Heart right ventricle (tissue), 16 donors: ENCODE measurements at regions not wholly inside any gene's neighbourhood (a gene's known extent, or its start where the extent isn't known, plus 50 kb on each side); places are given as distances from the start of the nearest gene placed in this dataset.

Source experiments
- ATAC-seq, 8 donors: fragments of 200-7000 bp; cut with Tn5 transposase; one replicate each; pipeline ENCODE4 v1.9.1; 2020; ENCODE audit warnings: mild to moderate bottlenecking in 8 of 8, moderate library complexity in 8 of 8, moderate number of reproducible peaks in 1 of 8
- DNase-seq, 2 donors: peaks; one replicate each; pipeline ENCODE4 v3.0.0-alpha.2; 2020
- H3K27ac ChIP-seq, 10 donors: fragments of 200-600 bp; sonication (generic) in 2 of 10; one replicate each; pipeline versions ENCODE4 v1.5.0 to v1.8.0; 2020 to 2022; ENCODE audit warnings: mild to moderate bottlenecking in 3 of 10
- H3K27me3 ChIP-seq, 7 donors: fragments of 200-600 bp; one replicate each; pipeline ENCODE4 v1.8.0; 2021 to 2022; ENCODE audit warnings: mild to moderate bottlenecking in 2 of 7
- H3K36me3 ChIP-seq, 9 donors: fragments of 200-600 bp; sonication (generic) in 1 of 9; one replicate each; pipeline versions ENCODE4 v1.5.0 to v1.8.0; 2020 to 2022; ENCODE audit warnings: mild to moderate bottlenecking in 2 of 9
- H3K4me1 ChIP-seq, 9 donors: fragments of 200-600 bp; sonication (generic) in 1 of 9; one replicate each; pipeline versions ENCODE4 v1.5.0 to v1.8.0; 2020 to 2022; ENCODE audit warnings: mild to moderate bottlenecking in 4 of 9
- H3K4me3 ChIP-seq, 10 donors: fragments of 200-600 bp; sonication (generic) in 2 of 10; one replicate each; pipeline versions ENCODE4 v1.5.0 to v1.8.0; 2020 to 2022; ENCODE audit warnings: mild to moderate bottlenecking in 7 of 10, moderate library complexity in 2 of 10
- H3K9me3 ChIP-seq, 11 donors: fragments of 200-600 bp in 10 of 11; sonication (generic) in 2 of 11; one replicate each; pipeline versions ENCODE4 v1.5.0 to v1.8.0; 2013 to 2022; ENCODE audit warnings: mild to moderate bottlenecking in 2 of 11, control low read depth in 1 of 11, moderate library complexity in 1 of 11
- CTCF ChIP-seq, 9 donors: fragments of 200-600 bp; sonication (generic) in 2 of 9; IDR thresholded peaks; one replicate each; pipeline versions ENCODE4 v1.5.0 to v1.8.0; 2021 to 2022; ENCODE audit warnings: antibody characterized with exemption in 9 of 9, mild to moderate bottlenecking in 5 of 9, moderate library complexity in 1 of 9
- WGBS, 2 donors: extraction: QIAGEN DNeasy Blood & Tissue Kit; methylation state at CpG; one replicate each; pipeline ENCODE4 v1.1.7; 2013; ENCODE audit warnings: inconsistent platforms in 1 of 2; 5-methylcytosine and 5-hydroxymethylcytosine counted together
- intact Hi-C, 10 donors: fragments of 100-400 bp; cut with DNase I; formaldehyde crosslinking; loops; one replicate each; pipeline versions ENCODE4 v1.11.1 to v1.14.2; 2022
- donor health status: Arrhythmogenic right ventricular cardiomyopathy.
- donor health status: ischemic (EF 13 %, LVEDD 7.1; RV severe dilation, severe dysfunction).
- donor health status: healthy with polysubstance abuse.
- donor health status: DM: no; HTN: yes; CAD: no.
- donor health status: DM: no; HTN: no; CAD: no.
- donor health status: ischemic (EF 25% LVEDD 6.9; RV normal size, moderate dysfunction).
- donor health status: ischemic (EF 25% LVEDD 5.7; RV mildly dilated, moderate dysfunction).
- donor health status: healthy.
- donor health status: DM: yes; HTN: yes; CAD: no.
- donor health status: Ischemic cardiomyopathy.
- donor health status: ischemic (EF 35%, LVEDD 5.7; RV mildly dilated, moderate dysfunction).
- donor health status: nonischemic (EF 11% LVEDD 7.7; RV severe dilation, severe dysfunction).
- donor health status: DM: yes; HTN: yes; CAD: no.
- donor health status: PGD.
- donor health status: ischemic (EF 29% LVEDD 5.4; RV normal size, mild dysfunction).
- donor health status: nonischemic (EF 23%, LVEDD 6.1; RV moderate dilation, normal function).

GRCh38 chr14:95453713-95453980 lies 62.8 kb downstream of the SYNE3 start:
- intact Hi-C loops = no loop called here
- peak in 1 of 8 donors; percentile 31 for ATAC-seq
- TF ChIP-seq CTCF (IDR thresholded peaks at IDR 0.05) = no peak
- Histone ChIP-seq H3K4me3 (no peak overlapping the region), H3K36me3 (peaks cover 0 to 80% (median 18%) of the 10 kb centered on the region in 9 donors), H3K9me3 (no peaks in the 10 kb centered on the region), H3K4me1 (peaks cover 0 to 15% (median 0%) of the 10 kb centered on the region in 9 donors), H3K27me3 (no peaks in the 10 kb centered on the region), H3K27ac (no peak overlapping the region)
- DNase-seq = no peak
- WGBS, 2 donors = 90 to 100% methylated on average over 1 of the region's 1 CpG

- Histone ChIP-seq H3K27ac (no peak overlapping the region), H3K9me3 (no peaks in the 10 kb centered on the region), H3K4me3 (no peak overlapping the region), H3K36me3 (peaks cover 0 to 85% (median 24%) of the 10 kb centered on the region in 9 donors), H3K4me1 (peaks cover 0 to 11% (median 0%) of the 10 kb centered on the region in 9 donors), H3K27me3 (no peaks in the 10 kb centered on the region)
- DNase-seq (no peak), ATAC-seq (peak in 1 of 8 donors; percentile 50)
- WGBS, 2 donors = 75 to 77% methylated on average over 10 of the region's 10 CpGs
- no peak for TF ChIP-seq CTCF (IDR thresholded peaks at IDR 0.05)
- intact Hi-C loops = no loop called here
Measured at GRCh38 chr14:95452893-95453712, 63.3 kb downstream of the SYNE3 start.

- no peaks in the 10 kb centered on the region for H3K27me3 ChIP-seq
- no peaks in the 10 kb centered on the region for H3K9me3 ChIP-seq
- H3K4me3 ChIP-seq = no peak overlapping the region
- WGBS, 2 donors = 85 to 91% methylated on average over 18 of the region's 18 CpGs
- peaks cover 0 to 93% (median 24%) of the 10 kb centered on the region in 9 donors for H3K36me3 ChIP-seq
- peak in 5 of 9 donors; percentile 28 to 44 (median 33) for TF ChIP-seq CTCF (IDR thresholded peaks at IDR 0.05)
- ATAC-seq (peak in 2 of 8 donors; percentile 7 to 26), DNase-seq (no peak)
- no peak overlapping the region for H3K27ac ChIP-seq
- intact Hi-C loops = no loop called here
- peaks cover 0 to 4% (median 0%) of the 10 kb centered on the region in 9 donors for H3K4me1 ChIP-seq
Measured at GRCh38 chr14:95452176-95452892, 64.1 kb downstream of the SYNE3 start.

GRCh38 chr14:95449131-95449530 lies 67.3 kb downstream of the SYNE3 start:
- no peak for TF ChIP-seq CTCF (IDR thresholded peaks at IDR 0.05)
- Histone ChIP-seq H3K9me3 (no peaks in the 10 kb centered on the region), H3K4me1 (peaks cover 0 to 4% (median 0%) of the 10 kb centered on the region in 9 donors), H3K27ac (no peak overlapping the region), H3K27me3 (no peaks in the 10 kb centered on the region), H3K4me3 (no peak overlapping the region), H3K36me3 (peaks cover 0 to 94% (median 18%) of the 10 kb centered on the region in 9 donors)
- 97 to 98% methylated on average over 11 of the region's 11 CpGs for WGBS, 2 donors
- intact Hi-C loops = loop anchor here in 5 of 10 donors (10.0 kb wide), 2 partner anchors 326 to 546 kb away; no protein-coding TSS in a partner anchor
- DNase-seq (no peak), ATAC-seq (no peak)
